Neural cell (in vitro differentiated cells): ENCODE measurements at regions not wholly inside any gene's neighbourhood (a gene's known extent, or its start where the extent isn't known, plus 50 kb on each side); places are given as distances from the start of the nearest gene placed in this dataset.

Experiments
- EP300 ChIP-seq: fragments of 450-650 bp; conservative IDR thresholded peaks from 2 replicates; pipeline ENCODE4 v1.6.1; 2014; ENCODE audit warnings: antibody characterized with exemption, mild to moderate bottlenecking, moderate library complexity; ENCODE audit not compliant: poor library complexity, severe bottlenecking
- EZH2 ChIP-seq: fragments of 200-600, 300-800 bp; shearing (Covaris generic), sonication (generic); IDR thresholded peaks from 2 replicates; pipeline ENCODE4 v1.6.1; 2014; ENCODE audit warnings: antibody characterized with exemption, low read length, borderline replicate concordance, mild to moderate bottlenecking; ENCODE audit not compliant: insufficient read depth, poor library complexity, severe bottlenecking
- MXI1 ChIP-seq: fragments of 450-650 bp; conservative IDR thresholded peaks from 2 replicates; pipeline ENCODE4 v1.6.1; 2014; ENCODE audit warnings: antibody characterized with exemption, mild to moderate bottlenecking; ENCODE audit not compliant: poor library complexity, severe bottlenecking
- POLR2AphosphoS5 ChIP-seq: IDR thresholded peaks from 2 replicates; pipeline ENCODE4 v1.6.1; 2012
- RAD21 ChIP-seq: fragments of 450-650 bp; conservative IDR thresholded peaks from 2 replicates; pipeline ENCODE4 v1.6.1; 2014; ENCODE audit warnings: antibody characterized with exemption, mild to moderate bottlenecking, moderate library complexity
- TAF1 ChIP-seq: IDR thresholded peaks from 2 replicates; pipeline ENCODE4 v1.6.1; 2012; ENCODE audit warnings: low read depth
- TF ChIP-seq, protein P1 (sequence below): fragments of 450-650 bp; IDR thresholded peaks from 2 replicates; pipeline ENCODE4 v1.5.1; 2014; ENCODE audit warnings: antibody characterized with exemption, mild to moderate bottlenecking, moderate library complexity; ENCODE audit not compliant: poor library complexity, severe bottlenecking
- TF ChIP-seq, protein P2 (sequence below): IDR thresholded peaks from 2 replicates; pipeline ENCODE4 v1.6.1; 2012; ENCODE audit warnings: borderline replicate concordance

DNA sequence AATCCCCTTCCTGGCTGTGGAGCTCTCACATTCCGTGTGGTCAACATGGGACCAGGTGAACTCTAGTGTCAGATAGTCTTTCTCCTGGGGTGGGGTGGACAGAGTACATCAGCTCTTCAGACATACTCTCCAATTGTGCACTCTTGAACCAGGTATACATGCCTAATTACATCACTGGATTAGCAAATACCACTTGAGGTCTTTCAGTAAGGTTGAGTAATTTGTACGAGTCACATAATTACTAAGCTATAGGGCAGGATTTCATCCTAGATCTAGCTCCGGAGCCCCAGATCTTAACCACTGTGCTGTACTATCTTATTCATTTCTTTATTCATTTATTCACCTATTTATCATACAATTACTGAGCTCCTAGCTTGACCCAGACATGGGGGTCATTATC, 821.3 kb downstream of the TFAP2A start:
- TF ChIP-seq, protein P1, sequence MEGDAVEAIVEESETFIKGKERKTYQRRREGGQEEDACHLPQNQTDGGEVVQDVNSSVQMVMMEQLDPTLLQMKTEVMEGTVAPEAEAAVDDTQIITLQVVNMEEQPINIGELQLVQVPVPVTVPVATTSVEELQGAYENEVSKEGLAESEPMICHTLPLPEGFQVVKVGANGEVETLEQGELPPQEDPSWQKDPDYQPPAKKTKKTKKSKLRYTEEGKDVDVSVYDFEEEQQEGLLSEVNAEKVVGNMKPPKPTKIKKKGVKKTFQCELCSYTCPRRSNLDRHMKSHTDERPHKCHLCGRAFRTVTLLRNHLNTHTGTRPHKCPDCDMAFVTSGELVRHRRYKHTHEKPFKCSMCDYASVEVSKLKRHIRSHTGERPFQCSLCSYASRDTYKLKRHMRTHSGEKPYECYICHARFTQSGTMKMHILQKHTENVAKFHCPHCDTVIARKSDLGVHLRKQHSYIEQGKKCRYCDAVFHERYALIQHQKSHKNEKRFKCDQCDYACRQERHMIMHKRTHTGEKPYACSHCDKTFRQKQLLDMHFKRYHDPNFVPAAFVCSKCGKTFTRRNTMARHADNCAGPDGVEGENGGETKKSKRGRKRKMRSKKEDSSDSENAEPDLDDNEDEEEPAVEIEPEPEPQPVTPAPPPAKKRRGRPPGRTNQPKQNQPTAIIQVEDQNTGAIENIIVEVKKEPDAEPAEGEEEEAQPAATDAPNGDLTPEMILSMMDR = no peak
- TF ChIP-seq RAD21 = no peak
- TF ChIP-seq EZH2 = no peak
- TF ChIP-seq, protein P2, sequence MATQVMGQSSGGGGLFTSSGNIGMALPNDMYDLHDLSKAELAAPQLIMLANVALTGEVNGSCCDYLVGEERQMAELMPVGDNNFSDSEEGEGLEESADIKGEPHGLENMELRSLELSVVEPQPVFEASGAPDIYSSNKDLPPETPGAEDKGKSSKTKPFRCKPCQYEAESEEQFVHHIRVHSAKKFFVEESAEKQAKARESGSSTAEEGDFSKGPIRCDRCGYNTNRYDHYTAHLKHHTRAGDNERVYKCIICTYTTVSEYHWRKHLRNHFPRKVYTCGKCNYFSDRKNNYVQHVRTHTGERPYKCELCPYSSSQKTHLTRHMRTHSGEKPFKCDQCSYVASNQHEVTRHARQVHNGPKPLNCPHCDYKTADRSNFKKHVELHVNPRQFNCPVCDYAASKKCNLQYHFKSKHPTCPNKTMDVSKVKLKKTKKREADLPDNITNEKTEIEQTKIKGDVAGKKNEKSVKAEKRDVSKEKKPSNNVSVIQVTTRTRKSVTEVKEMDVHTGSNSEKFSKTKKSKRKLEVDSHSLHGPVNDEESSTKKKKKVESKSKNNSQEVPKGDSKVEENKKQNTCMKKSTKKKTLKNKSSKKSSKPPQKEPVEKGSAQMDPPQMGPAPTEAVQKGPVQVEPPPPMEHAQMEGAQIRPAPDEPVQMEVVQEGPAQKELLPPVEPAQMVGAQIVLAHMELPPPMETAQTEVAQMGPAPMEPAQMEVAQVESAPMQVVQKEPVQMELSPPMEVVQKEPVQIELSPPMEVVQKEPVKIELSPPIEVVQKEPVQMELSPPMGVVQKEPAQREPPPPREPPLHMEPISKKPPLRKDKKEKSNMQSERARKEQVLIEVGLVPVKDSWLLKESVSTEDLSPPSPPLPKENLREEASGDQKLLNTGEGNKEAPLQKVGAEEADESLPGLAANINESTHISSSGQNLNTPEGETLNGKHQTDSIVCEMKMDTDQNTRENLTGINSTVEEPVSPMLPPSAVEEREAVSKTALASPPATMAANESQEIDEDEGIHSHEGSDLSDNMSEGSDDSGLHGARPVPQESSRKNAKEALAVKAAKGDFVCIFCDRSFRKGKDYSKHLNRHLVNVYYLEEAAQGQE = no peak
- no peak for TF ChIP-seq POLR2AphosphoS5
- TF ChIP-seq EP300 = no peak
- no peak for TF ChIP-seq TAF1
- no peak for TF ChIP-seq MXI1
